ENCODE measurements at regions not wholly inside any gene's neighbourhood (a gene's known extent, or its start where the extent isn't known, plus 50 kb on each side); places are given as distances from the start of the nearest gene placed in this dataset.
A peak's percentile ranks its signal among the peaks of the same experiment; 100 is the strongest.

DNA sequence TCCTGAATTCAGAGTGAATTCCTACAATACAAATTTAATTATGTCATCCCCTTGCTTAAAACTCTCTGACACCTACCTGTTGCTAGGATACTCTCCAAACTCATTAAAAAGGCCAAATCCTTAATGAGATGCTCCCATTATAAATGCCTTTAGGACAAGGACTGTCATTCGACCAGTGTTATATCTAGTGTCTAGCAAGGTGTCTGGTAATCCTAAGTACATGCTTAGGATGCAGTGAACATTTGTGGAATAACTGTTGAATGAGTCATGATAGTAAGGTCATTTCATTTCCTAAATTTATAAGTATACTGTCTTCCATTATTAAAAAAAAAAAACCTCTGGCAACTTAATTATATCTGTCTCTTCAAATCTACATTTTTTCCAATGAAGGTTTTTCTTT, 588.9 kb upstream of the NRXN1 start:
- H3K4me3 ChIP-seq (ENCODE audit: low read length) = no peak overlapping the region
- no peak overlapping the region for H3K27ac ChIP-seq (ENCODE audit: low read length)
- H3K79me2 ChIP-seq (ENCODE audit: low read length) = no peaks in the 10 kb centered on the region
- no peaks in the 10 kb centered on the region for H3K27me3 ChIP-seq (ENCODE audit: low read length)
- no peak overlapping the region for H3K9ac ChIP-seq (ENCODE audit: low read length)
- DNase-seq = no peak
- no peaks in the 10 kb centered on the region for H3K9me2 ChIP-seq (replicated peaks; ENCODE audit: insufficient read depth, low read length)
- H2AFZ ChIP-seq (ENCODE audit: low read length) = no peak overlapping the region
- H4K20me1 ChIP-seq (ENCODE audit: insufficient read depth, low read depth, low read length) = no peaks in the 10 kb centered on the region
- H3K36me3 ChIP-seq (ENCODE audit: insufficient read depth, low read length) = no peaks in the 10 kb centered on the region
- H3K9me3 ChIP-seq (ENCODE audit: low read length) = no peaks in the 10 kb centered on the region; the same call in 1 of the 2 replicates
- no peaks in the 10 kb centered on the region for H3K4me1 ChIP-seq (ENCODE audit: low read length)
- no peak overlapping the region for H3K4me2 ChIP-seq (ENCODE audit: low read depth, low read length, poor library complexity, severe bottlenecking)

- Histone ChIP-seq H3K4me2 (ENCODE audit: low read depth, low read length, poor library complexity, severe bottlenecking) (no peak overlapping the region), H3K79me2 (ENCODE audit: low read length) (no peaks in the 10 kb centered on the region), H3K9ac (ENCODE audit: low read length) (no peak overlapping the region), H3K36me3 (ENCODE audit: insufficient read depth, low read length) (no peaks in the 10 kb centered on the region), H3K4me3 (ENCODE audit: low read length) (no peak overlapping the region), H3K27me3 (ENCODE audit: low read length) (no peaks in the 10 kb centered on the region), H3K4me1 (ENCODE audit: low read length) (no peaks in the 10 kb centered on the region), H3K27ac (ENCODE audit: low read length) (no peak overlapping the region), H3K9me3 (ENCODE audit: low read length) (peaks cover 6% of the 10 kb centered on the region), H4K20me1 (ENCODE audit: insufficient read depth, low read depth, low read length) (no peaks in the 10 kb centered on the region), H3K9me2 (replicated peaks; ENCODE audit: insufficient read depth, low read length) (no peaks in the 10 kb centered on the region), H2AFZ (ENCODE audit: low read length) (no peak overlapping the region)
- no peak for DNase-seq
These were observed 588.0 kb upstream of the NRXN1 start for GRCh38 chr2:51619961-51620360.

- Histone ChIP-seq H3K4me1 (ENCODE audit: low read length) (no peaks in the 10 kb centered on the region), H3K9ac (ENCODE audit: low read length) (no peak overlapping the region), H3K4me2 (ENCODE audit: low read depth, low read length, poor library complexity, severe bottlenecking) (no peak overlapping the region), H4K20me1 (ENCODE audit: insufficient read depth, low read depth, low read length) (no peaks in the 10 kb centered on the region), H3K9me3 (ENCODE audit: low read length) (peaks cover 28% of the 10 kb centered on the region), H3K27ac (ENCODE audit: low read length) (no peak overlapping the region), H2AFZ (ENCODE audit: low read length) (no peak overlapping the region), H3K27me3 (ENCODE audit: low read length) (no peaks in the 10 kb centered on the region), H3K79me2 (ENCODE audit: low read length) (no peaks in the 10 kb centered on the region), H3K4me3 (ENCODE audit: low read length) (no peak overlapping the region), H3K36me3 (ENCODE audit: insufficient read depth, low read length) (no peaks in the 10 kb centered on the region), H3K9me2 (replicated peaks; ENCODE audit: insufficient read depth, low read length) (no peaks in the 10 kb centered on the region)
- no peak for DNase-seq
These were observed 580.5 kb upstream of the NRXN1 start for GRCh38 chr2:51612387-51612786.

DNA sequence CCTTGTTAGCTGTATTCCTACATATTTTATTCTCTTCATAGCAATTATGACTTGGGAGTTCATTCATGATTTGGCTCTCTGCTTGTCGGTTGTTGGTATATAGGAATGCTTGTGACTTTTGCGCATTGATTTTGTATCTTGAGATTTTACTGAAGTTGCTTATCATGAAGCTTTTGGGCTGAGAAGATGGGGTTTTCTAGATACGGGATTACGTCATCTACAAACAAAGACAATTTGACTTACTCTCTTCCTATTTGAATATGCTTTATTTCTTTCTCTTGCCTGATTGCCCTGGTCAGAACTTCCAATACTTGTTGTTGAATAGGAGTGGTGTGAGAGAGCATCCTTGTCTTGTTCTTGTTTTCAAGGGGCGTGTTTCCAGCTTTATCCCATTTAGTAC, 569.8 kb upstream of the NRXN1 start:
- H3K9me2 ChIP-seq (replicated peaks; ENCODE audit: insufficient read depth, low read length) = no peaks in the 10 kb centered on the region
- peaks cover 8% of the 10 kb centered on the region for H3K9me3 ChIP-seq (ENCODE audit: low read length)
- H3K9ac ChIP-seq (ENCODE audit: low read length) = no peak overlapping the region
- peaks cover 11% of the 10 kb centered on the region for H3K4me1 ChIP-seq (ENCODE audit: low read length)
- H4K20me1 ChIP-seq (ENCODE audit: insufficient read depth, low read depth, low read length) = no peaks in the 10 kb centered on the region
- H3K27me3 ChIP-seq (ENCODE audit: low read length) = no peaks in the 10 kb centered on the region
- no peak overlapping the region for H3K4me3 ChIP-seq (ENCODE audit: low read length)
- DNase-seq = no peak
- no peak overlapping the region for H3K27ac ChIP-seq (ENCODE audit: low read length)
- no peaks in the 10 kb centered on the region for H3K79me2 ChIP-seq (ENCODE audit: low read length)
- H3K4me2 ChIP-seq (ENCODE audit: low read depth, low read length, poor library complexity, severe bottlenecking) = no peak overlapping the region
- H3K36me3 ChIP-seq (ENCODE audit: insufficient read depth, low read length) = no peaks in the 10 kb centered on the region; the same call in 1 of the 2 replicates
- no peak overlapping the region for H2AFZ ChIP-seq (ENCODE audit: low read length)

- Histone ChIP-seq H4K20me1 (ENCODE audit: insufficient read depth, low read depth, low read length) (no peaks in the 10 kb centered on the region), H3K4me3 (ENCODE audit: low read length) (0 out of 2 replicates have a peak overlapping the region, but pooled peaks have one; percentile 18), H3K9ac (ENCODE audit: low read length) (no peak overlapping the region), H3K4me1 (ENCODE audit: low read length) (peaks cover 22% of the 10 kb centered on the region), H3K79me2 (ENCODE audit: low read length) (no peaks in the 10 kb centered on the region), H3K27ac (ENCODE audit: low read length) (no peak overlapping the region; the same call in 1 of the 2 replicates), H3K27me3 (ENCODE audit: low read length) (no peaks in the 10 kb centered on the region), H3K9me3 (ENCODE audit: low read length) (no peaks in the 10 kb centered on the region), H2AFZ (ENCODE audit: low read length) (no peak overlapping the region), H3K9me2 (replicated peaks; ENCODE audit: insufficient read depth, low read length) (no peaks in the 10 kb centered on the region), H3K36me3 (ENCODE audit: insufficient read depth, low read length) (no peaks in the 10 kb centered on the region), H3K4me2 (ENCODE audit: low read depth, low read length, poor library complexity, severe bottlenecking) (peak overlapping the region; percentile 39)
- peak; percentile 70 for DNase-seq
These were observed 565.2 kb upstream of the NRXN1 start for GRCh38 chr2:51597086-51597485.

DNA sequence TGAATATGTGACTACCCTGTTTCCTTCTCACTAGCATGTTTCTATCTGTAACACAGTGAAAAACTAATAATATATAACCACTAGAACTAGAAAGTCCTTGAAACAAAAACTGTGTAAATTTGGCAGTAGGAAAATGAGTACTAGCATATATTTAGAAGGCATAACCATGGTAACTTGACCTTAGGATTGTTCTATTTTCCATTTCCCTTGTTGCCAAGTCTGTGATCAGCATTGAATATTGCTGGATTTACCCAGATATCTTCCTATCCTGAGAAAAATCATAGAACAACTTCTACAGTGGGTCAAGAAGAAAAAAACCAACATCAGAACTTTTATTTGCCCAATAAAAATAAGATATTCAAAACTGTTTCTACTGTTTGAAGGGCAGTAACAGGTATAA, 563.9 kb upstream of the NRXN1 start:
- Histone ChIP-seq H3K9ac (ENCODE audit: low read length) (no peak overlapping the region), H3K79me2 (ENCODE audit: low read length) (no peaks in the 10 kb centered on the region), H3K4me3 (ENCODE audit: low read length) (no peak overlapping the region), H3K36me3 (ENCODE audit: insufficient read depth, low read length) (no peaks in the 10 kb centered on the region), H3K4me1 (ENCODE audit: low read length) (peaks cover 22% of the 10 kb centered on the region), H3K27me3 (ENCODE audit: low read length) (no peaks in the 10 kb centered on the region), H3K9me3 (ENCODE audit: low read length) (peaks cover 4% of the 10 kb centered on the region; the same call in 1 of the 2 replicates), H2AFZ (ENCODE audit: low read length) (no peak overlapping the region), H4K20me1 (ENCODE audit: insufficient read depth, low read depth, low read length) (no peaks in the 10 kb centered on the region), H3K27ac (ENCODE audit: low read length) (no peak overlapping the region), H3K4me2 (ENCODE audit: low read depth, low read length, poor library complexity, severe bottlenecking) (no peak overlapping the region), H3K9me2 (replicated peaks; ENCODE audit: insufficient read depth, low read length) (no peaks in the 10 kb centered on the region)
- no peak for DNase-seq

GRCh38 chr2:51581636-51582267, 549.8 kb upstream of the NRXN1 start:
- Histone ChIP-seq H3K9me3 (ENCODE audit: low read length) (peaks cover 8% of the 10 kb centered on the region), H3K27ac (ENCODE audit: low read length) (no peak overlapping the region), H3K36me3 (ENCODE audit: insufficient read depth, low read length) (no peaks in the 10 kb centered on the region), H3K4me3 (ENCODE audit: low read length) (no peak overlapping the region), H3K27me3 (ENCODE audit: low read length) (no peaks in the 10 kb centered on the region), H3K4me1 (ENCODE audit: low read length) (no peaks in the 10 kb centered on the region), H4K20me1 (ENCODE audit: insufficient read depth, low read depth, low read length) (no peaks in the 10 kb centered on the region), H3K9me2 (replicated peaks; ENCODE audit: insufficient read depth, low read length) (no peaks in the 10 kb centered on the region; the same call in 1 of the 2 replicates), H3K9ac (ENCODE audit: low read length) (no peak overlapping the region), H2AFZ (ENCODE audit: low read length) (no peak overlapping the region), H3K4me2 (ENCODE audit: low read depth, low read length, poor library complexity, severe bottlenecking) (no peak overlapping the region), H3K79me2 (ENCODE audit: low read length) (no peaks in the 10 kb centered on the region)
- no peak for DNase-seq

DNA sequence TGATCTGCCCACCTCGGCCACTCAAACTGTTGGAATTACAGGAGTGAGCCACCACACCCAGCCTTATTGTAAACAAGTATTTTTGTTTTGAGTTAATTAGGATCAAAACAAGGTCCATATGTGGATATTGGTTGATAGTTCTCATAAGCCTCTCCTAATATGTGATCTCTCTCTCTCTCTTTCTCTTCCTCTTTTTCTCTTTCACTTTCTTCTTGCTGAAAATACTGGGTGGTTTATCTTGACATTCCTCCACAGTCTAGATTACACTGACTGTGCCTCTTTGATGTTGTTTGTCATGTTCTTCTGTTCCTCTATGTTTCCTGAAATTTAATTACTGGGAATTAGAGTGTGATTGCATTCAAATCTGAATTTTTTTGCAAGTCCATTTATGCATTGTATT, 547.5 kb upstream of the NRXN1 start:
- Histone ChIP-seq H3K9me3 (ENCODE audit: low read length) (peaks cover 6% of the 10 kb centered on the region), H2AFZ (ENCODE audit: low read length) (no peak overlapping the region), H3K36me3 (ENCODE audit: insufficient read depth, low read length) (no peaks in the 10 kb centered on the region), H3K27me3 (ENCODE audit: low read length) (no peaks in the 10 kb centered on the region), H3K9me2 (replicated peaks; ENCODE audit: insufficient read depth, low read length) (no peaks in the 10 kb centered on the region), H3K9ac (ENCODE audit: low read length) (no peak overlapping the region), H3K4me3 (ENCODE audit: low read length) (no peak overlapping the region), H4K20me1 (ENCODE audit: insufficient read depth, low read depth, low read length) (no peaks in the 10 kb centered on the region), H3K4me1 (ENCODE audit: low read length) (no peaks in the 10 kb centered on the region), H3K79me2 (ENCODE audit: low read length) (no peaks in the 10 kb centered on the region), H3K27ac (ENCODE audit: low read length) (no peak overlapping the region), H3K4me2 (ENCODE audit: low read depth, low read length, poor library complexity, severe bottlenecking) (no peak overlapping the region)
- no peak for DNase-seq

All from Karpas-422 (cell line).